ENCODE measurements at regions not wholly inside any gene's neighbourhood (a gene's known extent, or its start where the extent isn't known, plus 50 kb on each side); places are given as distances from the start of the nearest gene placed in this dataset.
"Not testable (repeated sequence)": the region's sequence is repeated elsewhere in the genome, so short reads cannot be mapped to it uniquely, and the experiment has no call there.

DNA sequence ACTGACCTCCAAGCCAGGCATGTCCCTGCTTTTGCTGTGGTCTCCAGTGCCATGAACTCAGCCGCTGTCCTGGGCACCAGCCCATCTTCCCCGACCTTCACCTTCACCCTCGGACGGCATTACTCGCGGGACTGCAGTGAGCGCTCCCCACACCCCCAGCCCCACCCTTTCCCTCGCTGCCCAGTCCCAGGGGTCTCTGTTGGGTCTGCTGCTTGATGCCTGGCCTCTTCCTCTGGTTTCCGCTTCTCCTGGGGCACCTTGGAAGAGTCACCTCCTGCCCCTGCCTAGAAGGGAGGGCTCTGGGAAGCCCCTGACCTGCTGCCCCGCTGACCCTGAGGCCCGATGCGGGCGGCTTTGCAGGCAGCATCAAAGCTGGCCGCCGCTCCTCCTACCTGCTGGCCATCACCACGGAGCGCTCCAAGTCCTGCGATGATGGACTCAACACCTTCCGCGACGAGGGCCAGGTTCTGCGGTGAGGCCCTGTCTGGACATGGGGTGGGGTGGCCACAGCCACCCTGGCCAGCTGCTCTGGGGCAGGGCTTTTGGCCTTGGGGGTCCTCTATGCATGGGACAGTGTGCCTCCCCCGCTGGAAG lies 102.3 kb downstream of the ZNF267 start:
- DNase-seq (ENCODE audit: low read depth, low spot score); H3K4me3 ChIP-seq (ENCODE audit: low read length): not testable (repeated sequence)

DNA sequence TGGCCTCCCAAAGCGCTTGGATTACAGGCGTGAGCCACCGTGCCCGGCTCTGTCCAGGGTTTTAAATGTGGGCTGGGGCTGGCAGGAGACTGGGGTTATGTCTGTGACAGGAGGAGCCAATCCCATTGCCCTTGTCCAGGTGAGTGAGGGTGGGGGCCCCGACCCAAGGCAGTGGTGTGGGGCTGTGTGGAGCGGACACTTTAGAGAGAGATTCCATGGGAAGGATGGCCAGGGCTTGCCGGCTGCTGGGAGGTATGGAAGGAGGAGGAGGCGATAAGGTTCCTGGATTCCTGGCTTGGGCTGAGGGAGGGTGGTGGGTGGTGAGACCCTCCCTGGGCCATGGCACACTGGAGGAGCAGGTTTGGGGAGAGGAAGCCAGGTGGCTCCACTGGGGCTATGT lies 104.9 kb downstream of the ZNF267 start:
- H3K4me3 ChIP-seq (ENCODE audit: low read length); DNase-seq (ENCODE audit: low read depth, low spot score): not testable (repeated sequence)

DNA sequence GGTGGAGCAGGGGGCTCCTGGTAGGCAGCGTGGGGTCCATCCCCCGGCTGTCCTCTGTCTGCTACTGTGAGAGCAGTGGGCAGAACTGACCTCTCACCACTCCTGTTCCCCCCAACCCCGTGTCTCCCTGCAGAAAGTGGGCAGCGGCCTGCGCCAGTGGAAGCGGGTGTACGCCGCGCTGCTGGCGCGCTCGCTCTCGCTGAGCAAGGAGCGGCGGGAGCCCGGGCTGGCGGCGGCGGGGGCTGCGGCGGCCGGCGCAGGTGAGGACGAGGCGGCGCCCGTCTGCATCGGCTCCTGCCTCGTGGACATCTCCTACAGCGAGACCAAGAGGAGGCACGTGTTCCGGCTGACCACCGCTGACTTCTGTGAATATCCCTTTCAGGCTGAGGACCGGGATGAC lies 108.1 kb downstream of the ZNF267 start:
- not testable (repeated sequence) for H3K4me3 ChIP-seq (ENCODE audit: low read length); DNase-seq (ENCODE audit: low read depth, low spot score)

- not testable (repeated sequence) for H3K4me3 ChIP-seq (ENCODE audit: low read length); DNase-seq (ENCODE audit: low read depth, low spot score)
These were observed 109.4 kb downstream of the ZNF267 start for GRCh38 chr16:31982986-31983385.

DNA sequence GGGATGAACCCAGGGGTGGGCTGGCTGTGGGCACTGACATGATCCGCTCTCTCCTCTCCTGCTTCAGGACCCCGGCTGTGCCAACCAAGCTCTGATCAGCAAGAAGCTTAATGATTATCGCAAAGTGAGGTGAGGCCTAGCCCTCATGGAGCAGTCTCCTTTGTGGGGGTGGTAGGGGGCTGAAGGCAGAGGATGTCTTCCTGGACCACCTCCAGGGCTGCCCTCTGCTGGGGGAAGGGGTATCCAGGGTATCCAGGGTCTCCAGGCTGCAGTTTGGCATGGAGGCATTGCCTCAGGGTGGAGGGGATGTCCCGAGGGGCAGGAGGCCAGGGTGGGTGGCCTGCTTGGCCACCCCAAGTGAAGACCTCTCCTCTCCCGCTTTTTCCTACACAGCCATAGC lies 110.1 kb downstream of the ZNF267 start:
- not testable (repeated sequence) for DNase-seq (ENCODE audit: low read depth, low spot score)

GRCh38 chr16:31986895-31987294 lies 113.3 kb downstream of the ZNF267 start:
- not testable (repeated sequence) for H3K4me3 ChIP-seq (ENCODE audit: low read length); DNase-seq (ENCODE audit: low read depth, low spot score)

More for the DNA sequence above, 110.1 kb downstream of the ZNF267 start:
- H3K4me3 ChIP-seq (ENCODE audit: low read length), result not testable (repeated sequence)

- DNase-seq (ENCODE audit: low read depth, low spot score); H3K4me3 ChIP-seq (ENCODE audit: low read length): not testable (repeated sequence)
These were observed 115.3 kb downstream of the ZNF267 start for GRCh38 chr16:31988595-31989581.

DNA sequence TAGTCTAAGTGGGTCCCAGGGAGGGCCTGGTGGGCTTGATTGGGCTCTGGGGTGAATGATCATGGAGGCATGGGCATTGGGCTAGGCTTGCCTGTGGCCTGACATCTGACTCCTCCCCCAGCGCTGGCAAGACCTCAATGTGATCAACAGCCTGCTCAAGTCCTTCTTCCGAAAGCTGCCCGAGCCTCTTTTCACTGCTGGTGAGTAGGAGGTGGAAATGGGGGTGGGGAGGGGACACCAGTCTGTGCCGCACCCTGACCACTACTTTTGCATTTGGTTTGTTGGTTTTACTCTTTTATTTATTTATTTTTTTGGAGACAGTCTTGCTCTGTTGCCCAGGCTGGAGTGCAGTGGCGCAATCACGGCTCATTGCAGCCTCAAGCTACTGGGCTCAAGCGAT lies 116.7 kb downstream of the ZNF267 start:
- DNase-seq (ENCODE audit: low read depth, low spot score), result not testable (repeated sequence)

DNA sequence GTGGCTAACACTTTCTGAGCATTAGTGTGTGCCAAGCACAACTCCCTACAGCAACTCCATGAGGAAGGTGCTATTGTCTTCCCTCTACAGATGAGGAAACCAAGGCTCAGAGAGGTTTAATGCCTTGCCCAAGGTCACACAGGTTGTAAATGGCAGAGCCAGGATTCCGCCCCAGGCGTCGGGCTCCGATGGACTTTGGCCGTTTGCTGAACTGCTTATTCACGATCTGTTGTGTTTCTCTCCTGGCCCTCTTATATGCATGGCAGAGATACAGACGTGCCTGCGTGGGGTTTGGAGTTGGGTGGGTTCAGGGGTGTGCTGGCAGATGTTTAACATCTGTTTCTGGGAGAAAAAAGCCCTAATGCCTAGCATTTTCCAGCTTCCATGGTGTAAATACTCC lies 117.4 kb downstream of the ZNF267 start:
- DNase-seq (ENCODE audit: low read depth, low spot score); H3K4me3 ChIP-seq (ENCODE audit: low read length): not testable (repeated sequence)

More for the DNA sequence above, 116.7 kb downstream of the ZNF267 start:
- not testable (repeated sequence) for H3K4me3 ChIP-seq (ENCODE audit: low read length)

GRCh38 chr16:31996325-31996724 lies 122.7 kb downstream of the ZNF267 start:
- not testable (repeated sequence) for DNase-seq (ENCODE audit: low read depth, low spot score); H3K4me3 ChIP-seq (ENCODE audit: low read length)

- DNase-seq (ENCODE audit: low read depth, low spot score); H3K4me3 ChIP-seq (ENCODE audit: low read length): not testable (repeated sequence)
These were observed 128.9 kb downstream of the ZNF267 start for GRCh38 chr16:32002496-32002895.

DNA sequence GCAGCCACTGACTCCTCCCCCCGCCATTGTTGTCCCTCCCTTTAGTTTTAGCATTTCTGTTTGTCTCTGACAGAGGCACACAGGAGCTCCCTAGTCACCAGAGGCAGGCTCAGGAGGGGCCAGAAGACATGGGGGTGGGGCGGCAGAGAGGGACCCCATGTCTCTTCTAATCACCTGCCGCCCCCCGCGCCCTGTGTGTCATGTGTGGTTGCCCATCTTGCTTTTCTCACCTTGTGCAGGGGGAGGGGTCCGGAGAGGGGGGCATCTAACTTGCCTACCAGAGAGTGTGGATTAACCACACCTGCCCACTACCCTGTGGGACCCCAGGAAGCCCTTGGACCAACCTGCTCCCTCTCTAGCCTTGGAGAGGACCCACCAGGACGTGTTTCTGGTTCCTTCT lies 130.2 kb downstream of the ZNF267 start:
- not testable (repeated sequence) for H3K4me3 ChIP-seq (ENCODE audit: low read length); DNase-seq (ENCODE audit: low read depth, low spot score)

GRCh38 chr16:32038783-32039496 lies 165.3 kb downstream of the ZNF267 start:
- H3K4me3 ChIP-seq (ENCODE audit: low read length), result not testable (repeated sequence)
- DNase-seq (ENCODE audit: low read depth, low spot score), result peak; percentile 5

DNA sequence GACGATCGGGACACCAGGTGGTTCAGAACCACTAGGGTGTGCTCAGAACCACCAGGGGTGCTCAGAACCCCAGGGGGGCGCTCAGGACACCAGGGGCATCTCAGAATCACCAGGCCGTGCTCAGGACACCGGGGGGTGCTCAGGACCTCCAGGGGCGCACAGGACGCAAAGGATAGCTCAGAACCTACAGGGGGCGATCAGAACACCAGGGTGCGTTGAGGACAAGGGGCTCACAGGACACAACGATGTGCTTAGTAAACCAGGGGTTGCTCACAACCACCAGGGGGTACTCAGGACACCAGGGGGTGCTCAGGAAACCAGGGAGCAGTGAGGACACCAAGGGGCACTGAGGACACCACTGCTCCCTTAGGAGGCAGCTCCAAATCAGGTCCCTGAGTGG lies 166.3 kb downstream of the ZNF267 start:
- H3K4me3 ChIP-seq (ENCODE audit: low read length); DNase-seq (ENCODE audit: low read depth, low spot score): not testable (repeated sequence)

DNA sequence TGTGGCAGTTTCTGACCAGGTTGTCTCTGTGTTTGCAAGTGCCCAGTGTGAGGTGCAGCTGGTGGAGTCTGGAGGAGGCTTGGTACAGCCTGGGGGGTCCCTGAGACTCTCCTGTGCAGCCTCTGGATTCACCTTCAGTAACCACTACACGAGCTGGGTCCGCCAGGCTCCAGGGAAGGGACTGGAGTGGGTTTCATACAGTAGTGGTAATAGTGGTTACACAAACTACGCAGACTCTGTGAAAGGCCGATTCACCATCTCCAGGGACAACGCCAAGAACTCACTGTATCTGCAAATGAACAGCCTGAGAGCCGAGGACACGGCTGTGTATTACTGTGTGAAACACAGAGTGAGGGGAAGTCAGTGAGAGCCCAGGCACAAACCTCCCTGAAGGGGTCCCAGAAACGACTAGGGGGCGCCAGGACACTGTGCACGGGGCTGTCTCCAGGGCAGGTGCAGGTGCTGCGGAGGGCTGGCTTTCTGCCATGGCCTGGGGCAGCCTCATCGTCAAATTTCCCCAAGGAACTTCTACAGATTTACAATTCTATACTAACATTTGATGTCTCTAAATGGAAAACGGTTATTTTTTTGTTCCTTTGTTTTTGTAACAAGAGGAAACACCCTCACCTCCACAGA lies 187.0 kb upstream of the TP53TG3D start:
- DNase-seq (ENCODE audit: low read depth, low spot score), result peak; percentile 4
- H3K4me3 ChIP-seq (ENCODE audit: low read length), result not testable (repeated sequence)

DNA sequence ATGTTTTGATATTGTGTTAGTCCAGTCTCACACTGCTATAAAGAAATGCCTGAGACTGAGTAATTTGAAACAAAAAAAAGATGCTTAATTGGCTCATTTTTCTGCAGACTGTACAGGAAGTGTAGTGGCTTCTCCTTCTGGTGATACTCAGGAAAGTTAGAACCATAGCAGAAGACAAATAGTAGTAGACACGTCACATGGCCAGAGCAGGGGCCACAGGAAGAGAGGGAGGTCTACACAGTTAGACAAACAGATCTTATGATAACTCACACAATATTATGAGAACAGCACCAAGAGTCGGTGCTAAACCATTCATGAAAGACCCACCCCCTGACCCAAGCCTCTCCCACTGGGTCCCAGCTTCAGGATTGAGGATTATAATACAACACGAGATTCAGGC lies 181.5 kb upstream of the TP53TG3D start:
- not testable (repeated sequence) for DNase-seq (ENCODE audit: low read depth, low spot score); H3K4me3 ChIP-seq (ENCODE audit: low read length)

- H3K4me3 ChIP-seq (ENCODE audit: low read length); DNase-seq (ENCODE audit: low read depth, low spot score): not testable (repeated sequence)
These were observed 169.2 kb upstream of the TP53TG3D start for GRCh38 chr16:32083891-32084290.

DNA sequence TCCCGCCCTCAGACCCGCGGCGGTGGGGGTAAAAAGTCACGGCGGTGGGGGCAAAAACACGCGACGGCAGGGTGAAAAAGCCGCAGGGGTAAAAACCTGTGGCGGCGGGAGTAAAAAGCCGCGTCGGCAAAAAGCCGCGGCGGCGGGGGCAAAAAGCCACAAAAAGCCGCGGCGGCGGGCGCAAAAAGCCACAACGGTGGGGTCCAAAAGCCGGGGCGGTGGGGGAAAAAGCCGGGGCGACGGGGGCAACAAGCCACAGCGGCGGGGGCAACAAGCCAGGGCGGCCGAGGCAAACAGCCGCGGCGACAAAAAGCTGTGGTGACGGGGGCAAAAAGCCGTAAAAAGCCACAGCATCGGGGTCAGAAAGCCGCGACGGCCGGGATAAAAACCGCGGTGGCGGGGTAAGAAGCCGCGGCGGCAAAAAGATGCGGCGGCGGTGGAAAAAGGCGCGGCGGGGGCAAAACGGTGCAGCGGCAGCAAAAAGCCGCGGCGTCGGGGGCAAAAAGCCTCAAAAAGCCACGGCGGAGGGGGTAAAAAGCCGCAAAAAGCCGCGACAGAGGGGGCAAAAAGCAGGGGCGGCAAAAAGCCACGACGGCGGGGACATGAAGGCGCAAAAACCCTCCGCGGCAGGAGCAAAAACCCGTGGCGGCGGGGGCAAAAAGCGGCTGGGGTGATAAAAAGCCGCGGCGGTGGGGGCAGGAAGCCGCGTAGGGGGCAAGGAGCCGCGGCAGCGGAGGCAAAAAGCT lies 168.3 kb upstream of the TP53TG3D start:
- not testable (repeated sequence) for DNase-seq (ENCODE audit: low read depth, low spot score); H3K4me3 ChIP-seq (ENCODE audit: low read length)

Data from Jurkat, Clone E6-1 (cell line).